ENCODE measurements at regions not wholly inside any gene's neighbourhood (a gene's known extent, or its start where the extent isn't known, plus 50 kb on each side); places are given as distances from the start of the nearest gene placed in this dataset.

- ChIA-PET POLR2A (ENCODE audit: low non-redundant PET) (no interaction called here), CTCF (interaction anchor here (0.6 kb wide), 1 partner anchor 268 kb away, joined by 4 read pairs; no protein-coding TSS in a partner anchor)
- TF ChIP-seq CTCF (conservative IDR thresholded peaks at IDR 0.05; ENCODE audit: low read depth) = no peak
- DNase-seq (ENCODE audit: low spot score) = no peak
- H3K27ac ChIP-seq = no peak overlapping the region
These were observed 214.1 kb upstream of the UFM1 start for GRCh38 chr13:38135592-38135991.

- no peak for DNase-seq (ENCODE audit: low spot score)
- TF ChIP-seq CTCF (conservative IDR thresholded peaks at IDR 0.05; ENCODE audit: low read depth) = no peak
- ChIA-PET POLR2A (ENCODE audit: low non-redundant PET) (no interaction called here), CTCF (no interaction called here)
- no peak overlapping the region for H3K27ac ChIP-seq
These were observed 228.4 kb upstream of the UFM1 start for GRCh38 chr13:38121267-38121666.

GRCh38 chr13:38103851-38104250, 234.3 kb upstream of the TRPC4 start:
- DNase-seq (ENCODE audit: low spot score) = no peak
- ChIA-PET POLR2A (ENCODE audit: low non-redundant PET) (no interaction called here), CTCF (no interaction called here)
- no peak overlapping the region for H3K27ac ChIP-seq
- no peak for TF ChIP-seq CTCF (conservative IDR thresholded peaks at IDR 0.05; ENCODE audit: low read depth)

- POLR2A ChIA-PET (ENCODE audit: low non-redundant PET) = no interaction called here
- CTCF ChIA-PET = interaction anchor here (0.6 kb wide), 1 partner anchor 467 kb away, joined by 3 read pairs; no protein-coding TSS in a partner anchor
- no peak overlapping the region for H3K27ac ChIP-seq
- no peak for TF ChIP-seq CTCF (conservative IDR thresholded peaks at IDR 0.05; ENCODE audit: low read depth)
- DNase-seq (ENCODE audit: low spot score) = no peak
These were observed 230.2 kb upstream of the TRPC4 start for GRCh38 chr13:38099751-38100150.

- no peak overlapping the region for H3K27ac ChIP-seq
- ChIA-PET CTCF (interaction anchor here (0.5 kb wide), 1 partner anchor 258 kb away, joined by 3 read pairs; no protein-coding TSS in a partner anchor), POLR2A (ENCODE audit: low non-redundant PET) (no interaction called here)
- no peak for DNase-seq (ENCODE audit: low spot score)
- no peak for TF ChIP-seq CTCF (conservative IDR thresholded peaks at IDR 0.05; ENCODE audit: low read depth)
These were observed 223.9 kb upstream of the TRPC4 start for GRCh38 chr13:38093425-38093824.

GRCh38 chr13:38090913-38091312, 221.3 kb upstream of the TRPC4 start:
- no peak for DNase-seq (ENCODE audit: low spot score)
- CTCF ChIA-PET = interaction anchor here (0.6 kb wide), 1 partner anchor 245 kb away, joined by 5 read pairs; no protein-coding TSS in a partner anchor
- no peak overlapping the region for H3K27ac ChIP-seq
- POLR2A ChIA-PET (ENCODE audit: low non-redundant PET) = no interaction called here
- no peak for TF ChIP-seq CTCF (conservative IDR thresholded peaks at IDR 0.05; ENCODE audit: low read depth)

- TF ChIP-seq CTCF (conservative IDR thresholded peaks at IDR 0.05; ENCODE audit: low read depth) = no peak
- no peak overlapping the region for H3K27ac ChIP-seq
- no peak for DNase-seq (ENCODE audit: low spot score)
- ChIA-PET POLR2A (ENCODE audit: low non-redundant PET) (no interaction called here), CTCF (no interaction called here)
These were observed 217.1 kb upstream of the TRPC4 start for GRCh38 chr13:38086721-38087120.
